Fibroblast of lung (primary cell): ENCODE measurements at regions not wholly inside any gene's neighbourhood (a gene's known extent, or its start where the extent isn't known, plus 50 kb on each side); places are given as distances from the start of the nearest gene placed in this dataset.

Source experiments
- EZH2 ChIP-seq: IDR thresholded peaks from 2 replicates; pipeline ENCODE4 v1.5.1; 2012; ENCODE audit warnings: low read length, control low read depth, mild to moderate bottlenecking; ENCODE audit errors: missing control alignments
- TF ChIP-seq, protein P1 (sequence below), 2 donors: IDR thresholded peaks in 1 of 2; conservative IDR thresholded peaks in 1 of 2; 1 replicate in 1 of 2; 2 replicates in 1 of 2; pipeline ENCODE4 v1.5.1; 2011 to 2012; ENCODE audit warnings: low read length in 2 of 2, control low read depth in 1 of 2, inconsistent platforms in 1 of 2, low read depth in 1 of 2, mild to moderate bottlenecking in 1 of 2

DNA sequence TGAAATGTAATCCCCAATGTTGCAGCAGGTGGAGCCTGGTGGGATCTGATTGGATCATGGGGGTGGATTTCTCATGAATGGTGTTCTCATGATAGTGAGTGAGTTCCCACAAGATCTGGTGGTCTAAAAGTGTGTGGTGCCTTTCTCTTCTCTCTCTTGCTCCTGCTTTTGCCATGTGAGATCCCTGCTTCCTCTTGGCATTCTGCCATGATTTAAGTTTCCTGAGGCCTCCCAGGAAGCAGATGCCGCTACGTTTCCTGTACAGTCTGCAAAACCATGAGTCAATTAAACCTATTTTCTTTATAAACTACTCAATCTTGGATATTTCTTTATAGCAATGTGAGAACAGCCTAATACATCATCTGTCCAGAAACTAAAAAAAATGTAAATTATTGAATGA, 298.3 kb downstream of the MEX3B start:
- TF ChIP-seq, protein P1, sequence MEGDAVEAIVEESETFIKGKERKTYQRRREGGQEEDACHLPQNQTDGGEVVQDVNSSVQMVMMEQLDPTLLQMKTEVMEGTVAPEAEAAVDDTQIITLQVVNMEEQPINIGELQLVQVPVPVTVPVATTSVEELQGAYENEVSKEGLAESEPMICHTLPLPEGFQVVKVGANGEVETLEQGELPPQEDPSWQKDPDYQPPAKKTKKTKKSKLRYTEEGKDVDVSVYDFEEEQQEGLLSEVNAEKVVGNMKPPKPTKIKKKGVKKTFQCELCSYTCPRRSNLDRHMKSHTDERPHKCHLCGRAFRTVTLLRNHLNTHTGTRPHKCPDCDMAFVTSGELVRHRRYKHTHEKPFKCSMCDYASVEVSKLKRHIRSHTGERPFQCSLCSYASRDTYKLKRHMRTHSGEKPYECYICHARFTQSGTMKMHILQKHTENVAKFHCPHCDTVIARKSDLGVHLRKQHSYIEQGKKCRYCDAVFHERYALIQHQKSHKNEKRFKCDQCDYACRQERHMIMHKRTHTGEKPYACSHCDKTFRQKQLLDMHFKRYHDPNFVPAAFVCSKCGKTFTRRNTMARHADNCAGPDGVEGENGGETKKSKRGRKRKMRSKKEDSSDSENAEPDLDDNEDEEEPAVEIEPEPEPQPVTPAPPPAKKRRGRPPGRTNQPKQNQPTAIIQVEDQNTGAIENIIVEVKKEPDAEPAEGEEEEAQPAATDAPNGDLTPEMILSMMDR (conservative IDR thresholded peaks at IDR 0.05 in 1 of 2, IDR thresholded peaks at IDR 0.05 in 1 of 2; ENCODE audit: low read depth in 1 of 2, low read length in 2 of 2), result no peak
- no peak for TF ChIP-seq EZH2
